ENCODE measurements at regions not wholly inside any gene's neighbourhood (a gene's known extent, or its start where the extent isn't known, plus 50 kb on each side); places are given as distances from the start of the nearest gene placed in this dataset.

- peaks cover 8% of the 10 kb centered on the region for H3K9me3 Mint-ChIP-seq
- H3K4me1 Mint-ChIP-seq = peaks cover 67% of the 10 kb centered on the region
- TF ChIP-seq, protein P1, sequence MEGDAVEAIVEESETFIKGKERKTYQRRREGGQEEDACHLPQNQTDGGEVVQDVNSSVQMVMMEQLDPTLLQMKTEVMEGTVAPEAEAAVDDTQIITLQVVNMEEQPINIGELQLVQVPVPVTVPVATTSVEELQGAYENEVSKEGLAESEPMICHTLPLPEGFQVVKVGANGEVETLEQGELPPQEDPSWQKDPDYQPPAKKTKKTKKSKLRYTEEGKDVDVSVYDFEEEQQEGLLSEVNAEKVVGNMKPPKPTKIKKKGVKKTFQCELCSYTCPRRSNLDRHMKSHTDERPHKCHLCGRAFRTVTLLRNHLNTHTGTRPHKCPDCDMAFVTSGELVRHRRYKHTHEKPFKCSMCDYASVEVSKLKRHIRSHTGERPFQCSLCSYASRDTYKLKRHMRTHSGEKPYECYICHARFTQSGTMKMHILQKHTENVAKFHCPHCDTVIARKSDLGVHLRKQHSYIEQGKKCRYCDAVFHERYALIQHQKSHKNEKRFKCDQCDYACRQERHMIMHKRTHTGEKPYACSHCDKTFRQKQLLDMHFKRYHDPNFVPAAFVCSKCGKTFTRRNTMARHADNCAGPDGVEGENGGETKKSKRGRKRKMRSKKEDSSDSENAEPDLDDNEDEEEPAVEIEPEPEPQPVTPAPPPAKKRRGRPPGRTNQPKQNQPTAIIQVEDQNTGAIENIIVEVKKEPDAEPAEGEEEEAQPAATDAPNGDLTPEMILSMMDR (IDR thresholded peaks at IDR 0.05) = no peak
- peak overlapping the region; percentile 91 for H3K27ac Mint-ChIP-seq
- H3K36me3 Mint-ChIP-seq (ENCODE audit: low read depth) = no peaks in the 10 kb centered on the region
- peaks cover 4% of the 10 kb centered on the region for H3K27me3 Mint-ChIP-seq (ENCODE audit: low read depth, poor library complexity)
- peak overlapping the region; percentile 2 for H3K4me3 Mint-ChIP-seq
- no peak for DNase-seq
These were observed 234.1 kb upstream of the KIAA1217 start for GRCh38 chr10:23974746-23975272.

DNA sequence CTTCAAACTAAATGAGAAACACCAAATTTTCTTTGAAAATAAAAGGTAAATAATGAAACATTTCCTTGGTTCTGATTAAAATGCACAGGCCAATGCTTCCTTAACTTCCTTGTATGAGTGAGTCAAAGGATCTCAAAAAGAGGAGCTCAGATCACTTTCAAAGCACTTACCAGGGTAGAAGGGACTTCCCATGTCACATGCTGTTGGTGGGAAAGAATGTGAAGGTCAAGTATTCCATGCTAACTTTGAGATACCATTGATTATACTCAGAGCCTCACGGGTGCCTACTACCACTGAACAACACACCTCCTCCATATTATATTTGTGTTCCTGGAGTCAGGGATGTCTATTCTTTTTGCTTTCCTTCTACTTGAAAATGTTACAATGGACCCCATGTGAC is 233.5 kb upstream of the KIAA1217 start:
- peaks cover 4% of the 10 kb centered on the region for H3K27me3 Mint-ChIP-seq (ENCODE audit: low read depth, poor library complexity)
- TF ChIP-seq, protein P1 (IDR thresholded peaks at IDR 0.05) = no peak
- no peak for DNase-seq
- H3K4me1 Mint-ChIP-seq = peaks cover 68% of the 10 kb centered on the region
- H3K4me3 Mint-ChIP-seq = no peak overlapping the region
- peaks cover 8% of the 10 kb centered on the region for H3K9me3 Mint-ChIP-seq
- no peaks in the 10 kb centered on the region for H3K36me3 Mint-ChIP-seq (ENCODE audit: low read depth)
- H3K27ac Mint-ChIP-seq = peak overlapping the region; percentile 91

DNA sequence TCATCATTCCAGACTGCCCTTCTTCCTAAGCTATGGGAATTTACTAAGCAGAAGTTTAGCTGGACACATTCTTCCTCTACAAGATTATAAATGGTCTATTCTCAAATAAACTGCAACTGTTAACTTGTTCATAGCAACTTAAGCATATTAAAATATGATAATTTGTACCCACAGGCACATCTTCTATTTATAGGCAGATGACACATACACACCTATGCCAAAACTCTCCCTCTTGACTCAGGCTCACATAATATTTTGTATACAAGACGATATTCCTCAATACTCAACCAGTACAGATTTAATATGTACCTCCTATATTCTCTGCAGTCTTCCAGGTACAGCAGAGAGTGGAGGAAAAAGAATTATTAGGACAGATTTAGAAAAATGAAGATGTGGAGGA is 232.7 kb upstream of the KIAA1217 start:
- Mint-ChIP-seq H3K27ac (no peak overlapping the region), H3K36me3 (ENCODE audit: low read depth) (no peaks in the 10 kb centered on the region), H3K27me3 (ENCODE audit: low read depth, poor library complexity) (peaks cover 4% of the 10 kb centered on the region), H3K9me3 (peaks cover 4% of the 10 kb centered on the region), H3K4me1 (peaks cover 68% of the 10 kb centered on the region), H3K4me3 (no peak overlapping the region)
- TF ChIP-seq, protein P1 (IDR thresholded peaks at IDR 0.05) = no peak
- no peak for DNase-seq

GRCh38 chr10:23978317-23978716 is 230.6 kb upstream of the KIAA1217 start:
- peaks cover 8% of the 10 kb centered on the region for H3K27me3 Mint-ChIP-seq (ENCODE audit: low read depth, poor library complexity)
- H3K27ac Mint-ChIP-seq = no peak overlapping the region
- H3K9me3 Mint-ChIP-seq = peaks cover 5% of the 10 kb centered on the region
- peaks cover 5% of the 10 kb centered on the region for H3K36me3 Mint-ChIP-seq (ENCODE audit: low read depth)
- H3K4me1 Mint-ChIP-seq = peaks cover 84% of the 10 kb centered on the region
- DNase-seq = no peak
- TF ChIP-seq, protein P1 (IDR thresholded peaks at IDR 0.05) = no peak
- no peak overlapping the region for H3K4me3 Mint-ChIP-seq

GRCh38 chr10:23980094-23980493 is 228.8 kb upstream of the KIAA1217 start:
- TF ChIP-seq, protein P1 (IDR thresholded peaks at IDR 0.05) = no peak
- H3K4me1 Mint-ChIP-seq = peaks cover 78% of the 10 kb centered on the region
- H3K27ac Mint-ChIP-seq = peak overlapping the region; percentile 84
- H3K27me3 Mint-ChIP-seq (ENCODE audit: low read depth, poor library complexity) = peaks cover 8% of the 10 kb centered on the region
- peaks cover 20% of the 10 kb centered on the region for H3K9me3 Mint-ChIP-seq
- peak; percentile 49 for DNase-seq
- H3K4me3 Mint-ChIP-seq = peak overlapping the region; percentile 55
- peaks cover 15% of the 10 kb centered on the region for H3K36me3 Mint-ChIP-seq (ENCODE audit: low read depth)
